ENCODE measurements at regions not wholly inside any gene's neighbourhood (a gene's known extent, or its start where the extent isn't known, plus 50 kb on each side); places are given as distances from the start of the nearest gene placed in this dataset.

GRCh38 chr10:30114401-30114800, 55.0 kb upstream of the JCAD start:
- TF ChIP-seq CTBP1 (IDR thresholded peaks at IDR 0.05; ENCODE audit: borderline replicate concordance) (no peak), NFRKB (IDR thresholded peaks at IDR 0.05) (no peak), HDGF (IDR thresholded peaks at IDR 0.05; ENCODE audit: borderline replicate concordance) (no peak), SUZ12 (IDR thresholded peaks at IDR 0.05) (no peak), TARDBP (IDR thresholded peaks at IDR 0.05) (no peak), ZNF384 (IDR thresholded peaks at IDR 0.05) (no peak), FOXK2 (IDR thresholded peaks at IDR 0.05) (no peak), PKNOX1 (IDR thresholded peaks at IDR 0.05) (no peak), FOXA1 (IDR thresholded peaks at IDR 0.05) (no peak), BHLHE40 (IDR thresholded peaks at IDR 0.05; ENCODE audit: borderline replicate concordance) (no peak), ELF4 (IDR thresholded peaks at IDR 0.05) (no peak), LEF1 (IDR thresholded peaks at IDR 0.05; ENCODE audit: borderline replicate concordance) (no peak)
